NT2/D1 (cell line): ENCODE measurements at regions not wholly inside any gene's neighbourhood (a gene's known extent, or its start where the extent isn't known, plus 50 kb on each side); places are given as distances from the start of the nearest gene placed in this dataset.

Source experiments
- DNase-seq: peaks from one replicate; pipeline ENCODE4 v3.0.0-alpha.2; 2011; ENCODE audit warnings: low read depth, low spot score
- H3K27me3 ChIP-seq: 2 replicates; pipeline ENCODE4 v1.6.0; 2011; ENCODE audit warnings: mild to moderate bottlenecking; ENCODE audit not compliant: insufficient read length, insufficient read depth
- H3K36me3 ChIP-seq: 2 replicates; pipeline ENCODE4 v1.6.1; 2011; ENCODE audit warnings: mild to moderate bottlenecking, low read length, mixed read lengths; ENCODE audit not compliant: insufficient read depth, insufficient read length
- H3K4me1 ChIP-seq: 2 replicates; pipeline ENCODE4 v1.5.1; 2011; ENCODE audit not compliant: insufficient read depth, insufficient read length
- H3K4me3 ChIP-seq: 2 replicates; pipeline ENCODE4 v1.5.1; 2011; ENCODE audit warnings: low read depth; ENCODE audit not compliant: insufficient read length
- H3K9ac ChIP-seq: 2 replicates; pipeline ENCODE4 v1.6.0; 2011; ENCODE audit warnings: low read depth; ENCODE audit not compliant: insufficient read length
- H3K9me3 ChIP-seq: 2 replicates; pipeline ENCODE4 v1.5.1; 2011; ENCODE audit warnings: mild to moderate bottlenecking, low read length; ENCODE audit not compliant: insufficient read depth
- SUZ12 ChIP-seq: IDR thresholded peaks from 2 replicates; pipeline ENCODE4 v1.6.1; 2011; ENCODE audit not compliant: insufficient read length, insufficient read depth; ENCODE audit errors: extremely low read depth
- YY1 ChIP-seq: IDR thresholded peaks from 2 replicates; pipeline ENCODE4 v1.6.1; 2011; ENCODE audit not compliant: insufficient read length, insufficient read depth
- ZNF274 ChIP-seq: IDR thresholded peaks from 2 replicates; pipeline ENCODE4 v1.6.1; 2011; ENCODE audit warnings: mild to moderate bottlenecking, low read depth, low read length

DNA sequence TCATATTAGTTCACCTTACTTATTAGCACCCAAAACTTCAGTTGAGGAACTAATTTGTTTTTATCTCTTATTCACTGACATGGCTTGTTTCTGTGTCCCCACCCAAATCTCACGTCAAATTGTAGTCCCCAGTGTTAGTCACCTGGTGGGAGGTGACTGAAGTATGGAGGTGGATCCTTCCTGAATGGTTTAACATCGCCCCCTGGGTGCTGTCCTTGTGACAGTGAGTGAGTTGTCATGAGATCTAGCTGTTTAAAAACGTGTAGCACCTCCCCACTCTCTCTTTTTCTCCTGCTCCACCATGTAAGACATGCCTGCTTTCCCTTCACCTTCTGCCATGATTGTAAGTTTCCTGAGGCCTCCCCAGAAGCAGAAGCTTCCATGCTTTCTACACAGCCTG, 75.0 kb upstream of the HECTD2 start:
- no peak for DNase-seq
- Histone ChIP-seq H3K4me3 (no peak overlapping the region), H3K4me1 (no peaks in the 10 kb centered on the region), H3K36me3 (no peaks in the 10 kb centered on the region), H3K27me3 (no peaks in the 10 kb centered on the region), H3K9ac (no peak overlapping the region), H3K9me3 (no peaks in the 10 kb centered on the region)
- TF ChIP-seq ZNF274 (no peak), SUZ12 (no peak), YY1 (no peak)

DNA sequence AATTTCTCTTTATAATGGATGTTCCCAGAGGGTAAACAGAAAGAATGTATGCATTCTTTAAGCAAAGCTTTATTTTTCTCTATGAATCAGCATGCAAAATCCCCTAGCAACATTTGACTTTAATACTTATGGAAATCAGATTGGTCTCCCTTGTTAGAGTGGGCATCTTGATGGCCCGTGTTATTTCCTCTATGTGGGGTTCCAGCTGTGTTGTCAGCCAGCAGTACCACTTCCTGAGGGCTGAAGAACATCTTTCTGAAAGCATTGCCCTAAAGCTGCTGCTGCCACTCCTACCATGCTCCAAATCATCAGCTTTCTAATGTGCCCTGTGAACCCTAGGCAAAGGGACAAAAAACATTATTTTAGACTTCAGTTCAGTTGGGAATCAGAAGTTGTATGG, 70.4 kb upstream of the HECTD2 start:
- H3K4me1 ChIP-seq: no peaks in the 10 kb centered on the region
- no peak for TF ChIP-seq SUZ12
- TF ChIP-seq ZNF274: no peak
- no peak for TF ChIP-seq YY1
- H3K36me3 ChIP-seq: no peaks in the 10 kb centered on the region
- H3K9me3 ChIP-seq: no peaks in the 10 kb centered on the region
- H3K4me3 ChIP-seq: no peak overlapping the region
- DNase-seq: no peak
- no peaks in the 10 kb centered on the region for H3K27me3 ChIP-seq
- H3K9ac ChIP-seq: no peak overlapping the region

DNA sequence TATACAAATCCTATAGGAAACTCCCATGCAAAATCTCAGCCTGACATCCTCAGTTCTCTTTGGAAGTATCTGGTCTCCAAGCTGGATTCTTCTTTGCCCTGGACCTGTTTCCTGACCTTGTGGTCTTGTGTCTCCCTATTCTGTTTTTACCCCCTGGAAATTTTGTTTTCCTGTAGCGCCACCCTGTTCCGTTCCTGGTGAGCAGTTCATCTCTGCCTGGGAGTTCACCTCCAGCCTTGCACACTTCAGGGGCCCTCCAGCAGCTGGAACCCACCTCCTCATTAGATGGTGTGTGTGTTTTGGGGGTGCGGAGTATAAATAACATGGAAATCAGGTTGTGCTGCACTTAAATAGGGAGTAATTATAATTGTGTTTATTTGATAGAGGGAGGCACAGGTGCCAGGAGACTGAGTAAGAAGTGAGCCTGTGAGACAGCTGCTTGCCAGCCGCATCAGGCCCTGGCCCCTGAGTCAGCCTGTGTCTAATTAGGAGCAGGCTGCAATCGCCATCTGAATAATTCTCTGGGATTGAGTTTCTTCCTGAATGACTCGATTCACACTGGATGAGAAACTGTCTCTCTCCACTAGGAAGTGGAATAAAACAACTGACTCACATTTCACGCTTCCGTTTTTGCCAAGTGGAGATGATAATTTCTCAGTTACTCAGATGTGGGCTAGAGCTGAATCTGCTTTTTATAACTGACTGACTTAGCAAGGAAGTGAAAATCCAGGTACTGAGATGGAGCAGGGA, 69.4 kb upstream of the HECTD2 start:
- H3K36me3 ChIP-seq: no peaks in the 10 kb centered on the region
- no peaks in the 10 kb centered on the region for H3K4me1 ChIP-seq
- no peak for DNase-seq
- H3K9me3 ChIP-seq: no peaks in the 10 kb centered on the region
- H3K4me3 ChIP-seq: no peak overlapping the region
- no peaks in the 10 kb centered on the region for H3K27me3 ChIP-seq
- no peak overlapping the region for H3K9ac ChIP-seq
- no peak for TF ChIP-seq ZNF274
- no peak for TF ChIP-seq YY1
- TF ChIP-seq SUZ12: no peak

DNA sequence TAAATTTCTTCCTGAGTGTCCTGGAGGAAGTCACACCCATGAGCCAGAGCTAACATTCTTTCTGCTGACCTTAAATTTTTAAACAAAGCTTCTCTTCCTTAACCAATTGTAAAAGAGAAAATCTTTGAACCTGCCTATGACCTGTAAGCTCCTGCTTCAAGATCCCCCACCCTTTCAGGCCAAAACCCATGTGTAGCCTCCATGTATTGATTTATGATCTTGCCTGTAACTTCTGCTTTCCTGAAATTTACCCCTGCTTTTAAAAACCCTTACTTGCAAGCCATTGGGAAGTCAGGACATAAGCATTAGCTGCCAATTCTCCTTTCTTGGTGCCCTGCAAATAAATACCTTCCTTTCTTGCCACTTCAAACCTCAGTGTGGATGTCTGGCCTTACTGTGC, 68.5 kb upstream of the HECTD2 start:
- TF ChIP-seq SUZ12 (no peak), ZNF274 (no peak), YY1 (no peak)
- no peak overlapping the region for H3K9ac ChIP-seq
- DNase-seq: no peak

DNA sequence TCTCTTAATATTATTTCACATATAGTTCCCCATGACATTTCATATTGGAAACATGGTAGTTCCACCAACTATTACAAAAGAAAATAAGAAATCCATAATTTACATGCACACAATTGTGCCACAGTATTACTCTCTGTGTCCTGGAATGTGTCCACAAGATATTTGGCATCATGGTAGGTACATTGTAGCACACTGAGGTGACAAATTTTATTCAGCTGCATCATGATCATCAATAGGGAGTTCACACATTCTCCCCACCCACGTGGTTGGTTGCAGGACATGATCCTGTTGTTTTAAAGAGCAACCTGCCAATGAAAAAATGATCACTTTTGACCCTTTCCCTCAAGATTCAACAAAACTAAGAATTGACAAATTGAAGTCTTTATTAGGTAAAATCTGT, 67.1 kb upstream of the HECTD2 start:
- DNase-seq: no peak
- no peaks in the 10 kb centered on the region for H3K36me3 ChIP-seq
- H3K4me1 ChIP-seq: no peaks in the 10 kb centered on the region
- no peak for TF ChIP-seq YY1
- no peak for TF ChIP-seq ZNF274
- no peak for TF ChIP-seq SUZ12
- H3K9me3 ChIP-seq: no peaks in the 10 kb centered on the region
- H3K9ac ChIP-seq: no peak overlapping the region
- H3K4me3 ChIP-seq: no peak overlapping the region
- H3K27me3 ChIP-seq: no peaks in the 10 kb centered on the region

More for the DNA sequence above, 68.5 kb upstream of the HECTD2 start:
- H3K36me3 ChIP-seq: no peaks in the 10 kb centered on the region
- no peaks in the 10 kb centered on the region for H3K27me3 ChIP-seq
- no peaks in the 10 kb centered on the region for H3K4me1 ChIP-seq
- no peaks in the 10 kb centered on the region for H3K9me3 ChIP-seq
- no peak overlapping the region for H3K4me3 ChIP-seq

DNA sequence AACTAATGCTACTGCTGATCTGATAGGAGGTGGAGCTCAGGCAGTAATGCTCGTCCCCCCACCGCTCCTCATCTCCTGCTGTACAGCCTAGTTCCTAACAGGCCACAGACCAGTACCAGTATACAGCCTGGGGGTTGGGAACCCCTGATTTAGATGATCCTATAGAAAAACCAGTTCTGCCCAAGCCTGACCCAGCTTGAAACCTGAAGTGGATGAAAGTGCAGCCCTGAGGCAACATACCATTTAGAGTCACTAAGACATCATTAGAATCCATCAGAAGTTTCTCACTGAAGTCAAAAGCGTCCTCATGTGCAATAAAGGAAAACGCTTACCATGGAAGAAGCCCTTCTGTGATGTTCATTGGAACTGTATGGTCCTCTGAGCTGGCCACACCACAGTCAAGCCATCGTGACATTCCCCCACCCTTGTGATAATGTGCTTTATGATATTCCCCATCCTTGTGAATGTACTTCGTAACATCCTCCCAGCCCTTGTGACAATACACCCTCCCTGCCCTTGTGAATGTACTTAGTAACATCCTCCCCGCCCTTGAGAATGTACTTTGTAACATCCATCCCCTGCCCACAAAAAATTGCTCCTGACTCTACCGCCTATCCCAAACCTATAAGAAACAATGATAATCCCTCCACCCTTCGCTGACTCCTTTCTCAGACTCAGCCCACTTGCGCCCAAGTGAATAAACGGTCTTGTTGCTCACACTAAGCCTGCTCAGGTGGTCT, 65.9 kb upstream of the HECTD2 start:
- TF ChIP-seq SUZ12 (no peak), ZNF274 (no peak), YY1 (no peak)
- Histone ChIP-seq H3K4me3 (no peak overlapping the region), H3K9ac (no peak overlapping the region), H3K36me3 (no peaks in the 10 kb centered on the region), H3K4me1 (no peaks in the 10 kb centered on the region), H3K27me3 (no peaks in the 10 kb centered on the region), H3K9me3 (no peaks in the 10 kb centered on the region)
- no peak for DNase-seq

DNA sequence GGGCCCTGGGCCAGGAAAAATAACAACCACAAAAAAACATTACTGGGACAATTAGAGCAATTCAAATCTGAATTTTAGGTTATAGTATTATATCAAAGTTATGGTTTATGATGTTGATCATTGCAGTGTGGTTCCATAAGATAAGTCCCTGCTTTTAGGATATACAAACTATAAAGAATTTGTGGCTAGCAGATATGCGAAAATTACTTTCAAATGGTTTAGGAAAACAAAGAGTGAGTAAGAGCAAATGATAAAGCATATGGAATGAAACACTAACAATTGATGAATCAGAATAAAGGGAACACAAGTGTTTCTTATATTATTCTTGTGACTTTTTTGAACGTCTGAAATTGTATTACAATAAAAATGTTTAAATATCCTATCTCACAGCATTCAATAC, 64.4 kb upstream of the HECTD2 start:
- Histone ChIP-seq H3K4me3 (no peak overlapping the region), H3K27me3 (no peaks in the 10 kb centered on the region)
- TF ChIP-seq ZNF274 (no peak), YY1 (no peak), SUZ12 (no peak)

DNA sequence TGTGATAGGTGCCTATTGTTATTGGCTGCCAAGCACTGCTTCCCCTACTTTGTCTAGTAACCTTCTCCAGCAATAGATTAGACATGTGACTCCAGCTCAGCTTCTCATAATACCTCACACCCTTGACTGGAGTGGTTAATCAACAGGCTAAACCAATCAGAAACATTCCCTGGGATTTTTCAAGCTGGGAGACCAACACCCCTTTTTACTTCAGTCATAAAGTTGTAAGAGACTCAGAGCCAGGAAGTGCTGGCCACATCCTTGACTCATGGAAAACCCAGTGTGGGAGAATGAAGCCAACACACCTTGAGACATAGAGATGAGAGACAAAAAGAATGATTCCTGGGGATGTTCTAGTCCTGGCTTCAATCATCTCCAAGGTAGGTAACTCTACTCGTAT, 62.6 kb upstream of the HECTD2 start:
- no peak for TF ChIP-seq YY1
- no peak for TF ChIP-seq SUZ12
- no peak for TF ChIP-seq ZNF274
- no peaks in the 10 kb centered on the region for H3K4me1 ChIP-seq
- no peaks in the 10 kb centered on the region for H3K36me3 ChIP-seq
- no peaks in the 10 kb centered on the region for H3K27me3 ChIP-seq
- H3K9me3 ChIP-seq: no peaks in the 10 kb centered on the region
- H3K9ac ChIP-seq: no peak overlapping the region
- H3K4me3 ChIP-seq: no peak overlapping the region
- no peak for DNase-seq

More for the DNA sequence above, 64.4 kb upstream of the HECTD2 start:
- H3K4me1 ChIP-seq: no peaks in the 10 kb centered on the region
- DNase-seq: no peak
- no peaks in the 10 kb centered on the region for H3K9me3 ChIP-seq
- no peak overlapping the region for H3K9ac ChIP-seq
- no peaks in the 10 kb centered on the region for H3K36me3 ChIP-seq
